G401 (cell line): ENCODE measurements at regions not wholly inside any gene's neighbourhood (a gene's known extent, or its start where the extent isn't known, plus 50 kb on each side); places are given as distances from the start of the nearest gene placed in this dataset.

Experiments used
- DNase-seq: peaks from one replicate; pipeline ENCODE4 v3.0.0-alpha.2; 2015; ENCODE audit warnings: low spot score
- in situ Hi-C: cut with HindIII; loops from 2 replicates; pipeline ENCODE4 v1.10.0; 2016; ENCODE audit warnings: low sequenced_read_pairs, mixed read lengths

DNA sequence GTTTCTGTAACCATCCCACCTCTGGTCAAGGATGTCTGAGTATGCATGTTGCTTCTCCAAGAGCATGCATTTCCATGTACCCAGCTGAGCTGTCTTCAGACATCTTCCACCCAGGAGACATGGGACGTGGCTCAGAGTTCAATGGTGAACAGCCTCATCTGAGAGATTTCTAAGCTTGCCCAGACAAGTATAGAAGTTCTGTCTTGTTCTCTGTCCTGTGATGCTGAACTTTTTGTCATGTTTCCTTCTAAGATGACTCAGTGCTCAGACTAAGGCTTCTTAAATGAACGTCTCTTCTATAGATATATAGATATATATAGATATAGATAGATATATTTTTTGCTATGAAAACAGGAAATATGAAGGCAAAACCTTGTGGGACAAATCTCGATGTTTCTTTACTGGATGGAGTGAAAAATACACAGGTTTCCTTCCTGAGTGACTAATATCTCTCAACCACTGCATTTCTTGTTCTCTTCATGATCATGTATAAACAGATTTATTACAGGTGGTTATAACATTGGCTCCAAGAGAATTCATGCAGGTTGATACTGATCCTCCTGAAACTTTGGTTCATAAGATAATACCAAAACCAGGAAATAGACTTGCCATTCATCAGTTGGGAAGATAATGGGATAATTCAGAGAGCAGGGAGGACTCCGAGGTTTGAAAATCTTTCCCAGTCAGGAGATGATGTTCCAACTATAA lies 168.2 kb downstream of the ZNF518B start:
- no peak for DNase-seq
- in situ Hi-C loops: no loop called here

DNA sequence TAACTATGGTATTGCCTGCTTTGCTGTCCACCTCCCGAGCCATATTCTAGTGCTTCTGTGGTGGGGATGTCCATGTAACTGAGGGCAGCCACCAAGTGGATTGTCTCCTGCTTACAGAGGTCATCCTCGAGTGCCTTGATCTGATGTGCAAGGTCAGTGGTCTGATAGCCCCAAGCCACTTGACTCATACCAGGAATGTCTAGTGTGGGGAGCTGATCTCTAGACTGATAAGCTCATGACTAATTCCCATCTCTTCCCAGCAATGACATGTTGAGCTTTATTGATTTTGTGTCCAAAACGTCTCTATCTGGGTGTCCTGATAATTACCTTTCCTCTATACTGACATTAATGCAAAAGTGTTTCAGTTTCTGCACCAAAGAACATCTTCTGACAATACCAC lies 168.4 kb upstream of the WDR1 start:
- in situ Hi-C loops: no loop called here

DNA sequence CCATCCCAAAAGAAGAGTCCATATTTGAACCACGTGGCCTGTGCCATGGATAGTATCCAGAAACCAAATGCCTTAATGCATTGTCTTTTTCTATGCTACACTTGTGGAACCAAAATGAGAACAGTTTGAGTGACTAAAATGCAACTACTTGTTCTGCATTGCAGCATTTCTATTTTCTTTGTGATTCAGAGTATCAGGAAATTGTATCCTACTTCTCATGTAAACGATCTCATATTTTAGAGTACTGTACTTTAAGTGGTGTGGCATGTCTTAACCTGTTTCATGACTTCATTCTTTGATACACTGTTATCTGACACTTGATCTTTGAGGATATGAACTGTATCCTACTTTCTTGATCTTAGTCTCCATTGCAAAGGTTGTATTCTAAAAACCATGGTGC lies 167.2 kb upstream of the WDR1 start:
- no peak for DNase-seq
- in situ Hi-C loops: no loop called here

More for the DNA sequence above, 168.4 kb upstream of the WDR1 start:
- no peak for DNase-seq

DNA sequence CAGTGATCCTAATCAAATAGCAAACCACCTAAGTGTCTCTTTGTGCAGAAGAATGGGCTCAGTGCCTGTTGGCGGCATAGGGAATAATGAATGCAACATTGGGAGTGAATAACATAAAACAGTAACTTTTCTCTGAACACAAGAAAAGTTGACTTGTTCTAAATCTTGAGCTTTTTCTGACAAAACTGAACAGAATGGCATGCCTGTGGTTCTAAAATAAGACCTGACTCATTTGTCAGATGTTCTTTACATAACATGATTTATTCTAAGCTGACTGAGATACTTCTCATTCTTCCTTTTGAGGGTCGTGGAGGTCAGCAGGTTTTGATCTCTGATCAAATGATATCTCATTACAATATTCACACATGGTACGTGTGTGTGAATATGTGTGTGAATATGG lies 165.4 kb upstream of the WDR1 start:
- no peak for DNase-seq
- in situ Hi-C loops: no loop called here

DNA sequence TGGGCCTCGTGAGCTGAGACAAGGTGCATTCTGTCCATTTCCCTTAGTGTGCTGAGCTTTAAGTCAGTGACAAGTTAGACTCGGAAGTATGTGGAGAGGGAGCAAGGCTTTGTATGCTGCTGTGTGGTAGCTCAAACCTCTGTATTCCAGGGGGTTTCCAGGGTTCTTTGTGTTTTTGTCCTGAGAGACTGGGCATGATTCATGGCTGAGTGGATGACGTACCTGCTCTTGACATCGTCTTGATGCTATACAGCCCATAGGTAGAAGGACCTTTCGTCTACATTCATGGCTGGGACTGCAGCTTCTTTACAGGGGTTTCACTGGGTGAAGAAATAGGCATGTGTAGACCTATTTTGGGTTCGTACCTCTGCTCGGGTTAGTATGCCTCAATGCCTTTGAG lies 162.7 kb upstream of the WDR1 start:
- DNase-seq: no peak
- in situ Hi-C loops: no loop called here

DNA sequence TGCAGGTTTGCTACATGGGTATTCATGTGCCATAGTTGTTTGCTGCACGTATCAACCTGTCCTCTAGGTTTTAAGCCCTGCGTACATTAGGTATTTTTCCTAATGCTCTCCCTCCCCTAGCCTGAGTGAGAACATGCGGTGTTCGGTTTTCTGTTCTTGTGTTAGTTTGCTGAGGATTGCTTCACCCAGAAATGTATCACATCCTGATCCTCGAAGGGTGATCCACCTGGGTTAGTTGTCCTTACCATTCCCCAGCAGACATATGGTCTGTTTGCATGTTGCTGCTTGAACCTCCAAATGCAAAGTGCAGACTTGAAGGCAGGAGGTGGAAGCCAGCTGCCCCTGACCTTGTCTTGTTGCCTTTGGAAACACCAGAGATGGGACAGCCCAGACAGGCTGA lies 161.5 kb upstream of the WDR1 start:
- DNase-seq: no peak
- in situ Hi-C loops: no loop called here

DNA sequence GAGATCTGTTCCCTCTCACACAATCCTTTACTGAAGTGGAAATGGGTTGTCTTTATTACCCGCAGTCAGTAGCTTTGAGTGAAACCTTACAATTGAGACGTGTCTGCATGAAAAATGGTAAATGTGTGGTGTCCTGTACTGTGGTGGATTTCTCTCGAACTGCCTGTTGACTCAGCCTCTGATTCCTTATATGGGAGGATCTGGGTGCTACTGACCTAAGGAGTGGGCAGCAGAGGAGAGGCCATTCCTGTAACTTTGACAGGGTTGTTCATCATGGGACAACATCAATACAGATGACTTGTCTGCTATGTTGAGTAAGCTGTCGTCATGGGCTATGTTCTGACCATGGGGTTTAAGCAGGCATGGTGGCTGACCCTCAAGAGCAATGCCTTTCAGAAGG lies 159.6 kb upstream of the WDR1 start:
- no peak for DNase-seq
- in situ Hi-C loops: no loop called here

DNA sequence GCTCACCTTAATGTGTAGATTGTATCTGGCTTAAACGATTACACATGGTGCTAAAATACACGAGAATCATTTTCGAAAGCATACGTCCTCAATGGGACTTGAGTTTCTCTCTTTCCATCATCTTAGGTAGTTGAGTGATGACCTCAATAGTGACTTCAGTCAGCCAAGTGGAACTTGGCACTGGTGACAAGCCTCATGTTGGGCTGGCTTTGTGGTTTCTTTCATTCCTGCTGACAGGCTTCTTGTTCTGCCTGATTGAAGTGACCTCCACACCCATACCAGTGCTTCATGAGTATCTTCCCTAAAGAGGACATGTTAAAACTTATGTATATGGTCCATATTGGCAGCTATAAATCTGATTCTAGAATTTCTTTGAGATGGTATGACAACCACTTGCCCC lies 159.1 kb upstream of the WDR1 start:
- no peak for DNase-seq
- in situ Hi-C loops: no loop called here

DNA sequence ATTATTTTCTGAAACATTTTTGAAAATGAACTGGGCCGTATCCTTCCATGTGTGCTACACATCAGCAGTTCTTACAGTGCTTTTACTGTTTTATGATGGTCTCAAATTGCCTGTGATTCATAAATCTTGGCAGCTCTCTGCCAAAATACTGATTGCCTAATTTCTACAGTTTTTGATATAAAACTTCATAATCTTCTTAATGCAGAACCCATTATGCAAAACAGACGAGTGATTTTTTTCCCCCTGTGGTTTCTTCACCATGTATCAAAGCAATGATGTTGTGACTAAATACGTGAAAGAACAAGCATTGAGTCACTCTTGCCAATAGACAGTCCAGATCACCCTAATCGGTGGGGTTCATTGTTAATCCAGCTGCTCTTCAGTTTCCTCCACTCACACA lies 156.4 kb upstream of the WDR1 start:
- no peak for DNase-seq
- in situ Hi-C loops: no loop called here

DNA sequence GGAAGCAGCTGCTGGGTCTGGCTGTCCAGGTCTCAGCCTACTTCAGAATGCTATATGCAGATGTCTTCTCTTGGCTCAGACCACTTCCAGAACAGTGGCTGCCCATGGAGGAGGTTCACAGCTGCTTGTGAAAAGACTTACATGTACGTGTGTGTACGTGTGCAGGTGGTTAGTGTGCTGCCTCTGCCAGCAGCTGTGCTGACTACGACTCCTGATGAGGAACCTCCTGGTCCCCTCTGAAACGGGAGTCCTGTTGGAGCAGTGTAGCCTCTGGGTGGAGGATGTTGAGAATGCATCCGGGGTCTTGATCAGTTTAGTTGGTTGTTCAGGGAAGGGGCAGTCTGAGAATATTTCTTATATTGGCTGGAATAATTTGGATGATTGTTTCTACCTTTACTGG lies 155.9 kb upstream of the WDR1 start:
- DNase-seq: no peak
- in situ Hi-C loops: no loop called here

DNA sequence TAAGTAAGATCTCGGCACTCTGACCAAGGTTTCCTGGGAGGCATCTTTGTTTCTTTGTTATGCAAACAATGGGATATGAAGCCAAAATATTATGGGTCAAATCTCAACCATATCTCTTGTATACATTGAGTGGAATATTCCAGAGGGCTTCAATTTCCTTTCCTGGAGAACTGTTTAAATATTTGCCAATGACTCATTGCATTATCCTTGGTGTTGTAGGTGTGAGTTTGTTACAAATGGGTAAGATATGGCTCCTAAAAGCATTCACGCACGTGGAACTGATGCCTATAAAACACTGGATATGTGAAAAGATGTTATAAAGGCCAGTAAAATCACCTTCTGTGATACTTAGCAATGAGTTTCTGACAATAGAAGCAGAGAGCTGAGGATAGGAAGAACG lies 150.5 kb upstream of the WDR1 start:
- DNase-seq: no peak
- in situ Hi-C loops: no loop called here

DNA sequence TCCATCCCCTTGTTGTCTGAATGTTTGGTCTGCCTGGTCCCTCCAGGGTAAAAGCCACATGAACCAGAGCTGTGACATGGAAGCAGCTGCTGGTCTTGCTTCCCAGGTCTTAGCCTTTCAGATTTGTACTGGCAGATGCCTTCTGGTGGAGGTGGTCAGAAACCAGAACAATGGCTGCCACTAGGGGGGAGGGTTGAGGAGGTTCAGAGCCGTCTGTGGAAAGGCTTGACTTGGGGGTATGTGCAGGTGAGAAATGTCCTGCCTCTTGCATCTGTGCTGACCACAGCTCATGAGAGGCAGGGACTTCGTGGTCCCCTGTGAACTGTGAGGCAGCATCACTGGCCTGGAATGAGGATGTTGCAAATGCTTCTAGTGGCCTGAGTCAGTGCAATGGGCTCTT lies 144.2 kb upstream of the WDR1 start:
- DNase-seq: no peak
- in situ Hi-C loops: no loop called here

DNA sequence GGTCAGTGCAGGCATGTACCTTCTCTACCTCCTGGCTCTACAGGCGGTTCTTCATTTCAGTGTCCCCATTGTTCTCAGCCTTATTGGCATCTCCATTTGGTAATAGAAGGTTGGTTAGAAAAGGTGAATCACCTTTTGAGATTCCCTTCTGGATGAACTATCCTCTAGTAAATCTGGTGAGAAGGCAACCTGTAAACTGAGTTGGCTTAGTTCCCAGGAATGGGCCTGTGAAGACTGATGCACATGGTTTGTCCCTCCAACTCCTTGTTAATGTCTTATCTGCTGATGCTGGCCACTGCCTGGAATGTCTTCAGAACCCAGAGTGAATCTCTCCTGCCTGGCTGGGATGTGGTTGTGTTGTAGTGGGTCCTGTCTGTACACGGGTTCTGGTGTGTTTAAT lies 143.4 kb upstream of the WDR1 start:
- in situ Hi-C loops: no loop called here
- no peak for DNase-seq

DNA sequence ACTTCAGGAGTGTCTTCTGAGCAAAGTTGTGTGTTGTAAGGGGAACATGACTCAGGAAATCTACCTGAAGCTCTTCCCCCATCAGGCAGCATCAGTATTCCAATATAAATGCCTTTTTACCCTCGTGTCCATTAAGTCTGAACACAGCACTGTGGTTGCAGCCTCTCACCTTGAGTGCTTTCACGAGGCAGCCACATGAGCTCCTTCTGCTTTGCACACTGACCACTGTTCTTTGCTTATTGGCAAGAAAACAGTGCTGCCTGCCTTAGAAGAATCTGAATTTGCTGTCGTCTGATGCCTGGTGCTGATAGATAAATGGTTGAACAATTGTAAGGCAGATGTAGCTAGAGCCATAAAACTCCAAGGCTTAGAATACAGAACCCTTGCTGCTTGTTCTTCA lies 139.6 kb upstream of the WDR1 start:
- DNase-seq: no peak
- in situ Hi-C loops: no loop called here

DNA sequence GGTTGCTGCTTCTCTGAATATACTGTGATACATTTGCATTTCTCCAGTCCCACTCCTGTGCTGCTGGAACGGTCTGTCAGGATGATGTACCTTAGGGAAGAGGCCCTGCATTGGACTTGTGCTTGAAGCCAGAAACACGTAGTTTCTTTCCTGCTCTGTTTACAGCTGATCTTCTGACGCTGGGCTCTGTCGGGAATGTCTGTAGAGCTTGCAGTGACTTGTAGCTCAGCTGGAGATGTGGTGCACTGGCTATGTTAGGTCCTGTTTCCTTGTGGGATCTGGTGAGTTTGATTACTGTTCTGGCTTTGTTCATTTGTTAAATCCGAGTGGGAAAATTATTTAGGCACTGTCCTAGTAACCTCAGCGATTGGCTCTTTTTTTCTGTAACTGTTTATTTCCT lies 137.2 kb upstream of the WDR1 start:
- no peak for DNase-seq
- in situ Hi-C loops: no loop called here

DNA sequence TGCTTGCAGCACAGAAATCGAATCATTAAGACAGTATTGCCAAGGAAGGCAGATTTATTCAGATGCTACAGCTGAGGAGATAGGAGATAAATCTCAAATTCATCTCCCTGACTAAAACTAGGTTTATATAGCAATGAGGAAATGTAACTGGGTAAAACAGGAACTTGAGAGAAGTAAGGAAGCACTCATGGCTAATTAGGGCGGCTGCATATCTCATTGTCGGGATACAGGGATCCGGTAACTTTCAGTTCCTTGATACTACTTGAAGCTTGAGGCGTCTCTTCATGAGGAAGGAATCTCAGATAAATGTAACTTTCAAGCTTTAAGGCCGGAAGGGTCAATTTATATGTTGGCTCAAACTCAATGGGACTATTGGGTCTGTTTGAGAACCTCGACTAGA lies 129.2 kb upstream of the WDR1 start:
- DNase-seq: no peak

DNA sequence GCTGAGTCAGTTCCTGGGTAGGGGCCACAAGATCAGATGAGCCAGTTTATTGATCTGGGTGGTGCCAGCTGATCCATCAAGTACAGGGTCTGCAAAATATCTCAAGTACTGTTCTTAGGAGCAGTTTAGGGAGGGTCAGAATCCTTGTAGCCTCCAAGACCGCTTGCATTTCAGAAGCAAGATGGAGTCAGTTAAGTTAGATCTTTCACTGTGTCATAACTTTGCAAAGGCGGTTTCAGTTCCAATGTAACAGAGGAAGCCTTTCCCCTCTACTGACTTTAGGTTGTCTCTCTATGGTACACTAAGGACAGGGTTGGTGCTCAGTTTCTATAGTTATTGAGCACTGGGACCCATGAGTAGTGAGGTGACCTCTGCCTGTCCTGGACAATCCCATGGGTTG lies 127.3 kb upstream of the WDR1 start:
- in situ Hi-C loops: no loop called here

More for the DNA sequence above, 129.2 kb upstream of the WDR1 start:
- in situ Hi-C loops: no loop called here

DNA sequence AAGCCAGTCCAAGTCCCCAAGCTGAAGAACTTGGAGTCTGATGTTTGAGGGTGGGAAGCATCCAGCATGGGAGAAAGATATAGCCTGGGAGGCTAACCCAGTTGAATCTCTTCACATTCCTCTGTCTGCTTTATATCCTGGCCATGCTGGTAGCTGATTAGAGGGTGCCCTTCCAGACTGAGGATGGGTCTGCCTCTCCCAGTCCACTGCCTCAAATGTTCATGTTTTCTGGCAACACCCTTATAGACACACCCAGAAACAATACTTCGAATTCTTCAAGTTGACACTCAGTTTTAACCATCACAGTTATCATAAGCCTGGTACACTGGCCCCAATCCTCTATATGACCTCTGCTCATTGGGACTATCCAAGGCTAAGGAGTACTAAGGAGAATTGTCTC lies 124.1 kb upstream of the WDR1 start:
- in situ Hi-C loops: no loop called here
- DNase-seq: no peak

More for the DNA sequence above, 127.3 kb upstream of the WDR1 start:
- DNase-seq: no peak

DNA sequence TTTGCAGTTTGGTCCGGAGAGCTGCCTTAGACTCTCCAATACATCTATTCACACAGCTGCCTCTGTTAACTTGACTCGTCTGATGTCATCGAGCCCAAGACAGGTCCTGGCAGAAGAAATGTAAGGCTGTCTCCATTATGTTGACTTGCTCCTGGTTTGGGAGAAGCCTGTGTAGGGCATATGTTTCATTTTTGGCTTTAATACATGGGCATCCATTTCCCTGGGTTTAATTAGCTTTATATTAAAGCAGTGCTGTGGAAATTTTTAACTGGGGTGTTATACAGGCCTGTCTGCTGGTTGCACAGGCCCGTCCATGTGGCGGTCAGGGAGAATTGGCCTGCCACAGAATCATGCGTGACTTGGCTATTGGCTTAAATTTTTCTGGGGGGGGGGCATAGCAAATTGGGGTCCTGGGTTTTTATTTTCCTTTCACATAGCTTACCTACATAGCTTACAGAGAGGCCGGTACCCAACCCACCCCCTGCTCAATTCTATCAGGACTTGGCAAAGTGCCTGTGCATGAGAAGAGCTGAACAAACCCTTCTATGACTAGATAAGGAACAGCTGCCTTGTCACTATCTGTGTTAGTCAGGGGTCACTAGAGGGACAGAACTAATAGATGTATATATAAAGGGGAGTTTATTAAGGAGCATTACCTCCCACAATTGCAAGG lies 123.5 kb upstream of the WDR1 start:
- DNase-seq: no peak
- in situ Hi-C loops: no loop called here

DNA sequence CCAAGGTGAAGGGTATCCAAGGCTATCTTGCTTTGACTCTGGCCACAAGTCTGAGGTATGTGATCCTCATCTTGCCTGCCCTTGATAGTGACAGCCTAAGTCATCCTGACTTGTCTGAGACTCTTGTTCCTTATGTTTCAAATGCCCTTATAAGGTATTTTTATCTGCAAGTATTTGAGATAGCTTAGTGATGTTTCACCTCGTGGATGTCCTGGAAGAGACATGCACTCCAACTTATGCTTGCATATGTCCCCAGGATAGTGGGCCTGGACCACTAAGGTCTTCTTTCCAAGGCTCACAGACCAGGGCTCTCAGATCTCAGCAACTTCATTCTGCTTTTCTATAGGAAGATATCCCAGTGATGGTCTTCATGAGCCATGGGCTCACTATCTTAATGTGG lies 120.5 kb upstream of the WDR1 start:
- in situ Hi-C loops: no loop called here

DNA sequence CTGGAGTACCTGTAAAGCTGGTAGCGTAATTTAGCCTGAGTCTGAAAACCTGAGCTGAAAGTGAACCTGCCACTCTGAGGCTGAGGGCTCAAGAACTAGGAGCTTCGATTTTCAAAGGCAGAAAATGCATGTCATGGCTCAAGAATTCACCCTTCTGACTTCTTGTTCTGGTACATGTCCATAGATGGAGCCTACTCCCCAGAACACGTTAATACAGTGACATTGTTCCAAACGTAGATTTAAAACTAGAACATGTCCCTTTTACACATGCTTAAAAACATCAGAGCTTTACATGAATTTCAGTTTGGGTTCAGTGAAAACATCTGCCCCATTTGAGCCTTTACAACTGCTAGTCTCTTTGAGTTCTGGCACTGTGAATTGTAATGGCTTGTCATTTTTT lies 115.5 kb upstream of the WDR1 start:
- DNase-seq: no peak
- in situ Hi-C loops: no loop called here

More for the DNA sequence above, 120.5 kb upstream of the WDR1 start:
- no peak for DNase-seq
